BE2C (cell line): ENCODE measurements at regions not wholly inside any gene's neighbourhood (a gene's known extent, or its start where the extent isn't known, plus 50 kb on each side); places are given as distances from the start of the nearest gene placed in this dataset.

Experiments
- DNase-seq: peaks from one replicate; pipeline ENCODE4 v3.0.0-alpha.2; 2020
- H3K27me3 ChIP-seq: fragments of 250-450 bp; sonication (Bioruptor Pico); 2 replicates; pipeline ENCODE4 v1.5.1; 2020; ENCODE audit warnings: mild to moderate bottlenecking
- H3K36me3 ChIP-seq: fragments of 250-450 bp; sonication (Bioruptor Pico); 2 replicates; pipeline ENCODE4 v1.5.1; 2020; ENCODE audit warnings: mild to moderate bottlenecking
- H3K4me1 ChIP-seq: fragments of 250-450 bp; sonication (Bioruptor Pico); 2 replicates; pipeline ENCODE4 v1.5.1; 2020
- H3K4me3 ChIP-seq: 2 replicates; pipeline ENCODE4 v1.5.1; 2011; ENCODE audit warnings: low read depth, low read length
- H3K9me3 ChIP-seq: fragments of 250-450 bp; sonication (Bioruptor Pico); 2 replicates; pipeline ENCODE4 v1.5.1; 2020
- TF ChIP-seq, protein P1 (sequence below): IDR thresholded peaks from 2 replicates; pipeline ENCODE4 v1.5.1; 2012; ENCODE audit warnings: mild to moderate bottlenecking, low read depth, low read length

DNA sequence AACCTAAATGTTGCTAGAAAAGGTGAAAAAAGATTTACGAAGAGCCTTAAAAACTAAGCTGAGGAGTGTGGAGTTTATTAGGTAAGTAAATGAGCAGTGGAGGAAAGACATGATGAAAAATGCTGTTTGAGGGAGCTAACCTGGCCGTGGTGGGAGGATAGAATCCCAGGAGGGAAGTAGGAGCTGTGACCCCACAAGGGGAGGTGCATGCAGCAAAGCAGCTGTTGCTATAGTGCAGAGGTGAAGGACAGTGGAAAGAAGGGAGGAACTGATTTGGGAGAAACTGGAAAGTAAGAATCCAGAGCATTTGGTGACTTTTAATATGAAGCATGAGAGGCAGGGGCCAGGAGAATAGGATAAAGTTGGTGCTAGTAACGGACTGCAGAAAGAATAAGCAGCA, 271.7 kb upstream of the ADGRL2 start:
- TF ChIP-seq, protein P1, sequence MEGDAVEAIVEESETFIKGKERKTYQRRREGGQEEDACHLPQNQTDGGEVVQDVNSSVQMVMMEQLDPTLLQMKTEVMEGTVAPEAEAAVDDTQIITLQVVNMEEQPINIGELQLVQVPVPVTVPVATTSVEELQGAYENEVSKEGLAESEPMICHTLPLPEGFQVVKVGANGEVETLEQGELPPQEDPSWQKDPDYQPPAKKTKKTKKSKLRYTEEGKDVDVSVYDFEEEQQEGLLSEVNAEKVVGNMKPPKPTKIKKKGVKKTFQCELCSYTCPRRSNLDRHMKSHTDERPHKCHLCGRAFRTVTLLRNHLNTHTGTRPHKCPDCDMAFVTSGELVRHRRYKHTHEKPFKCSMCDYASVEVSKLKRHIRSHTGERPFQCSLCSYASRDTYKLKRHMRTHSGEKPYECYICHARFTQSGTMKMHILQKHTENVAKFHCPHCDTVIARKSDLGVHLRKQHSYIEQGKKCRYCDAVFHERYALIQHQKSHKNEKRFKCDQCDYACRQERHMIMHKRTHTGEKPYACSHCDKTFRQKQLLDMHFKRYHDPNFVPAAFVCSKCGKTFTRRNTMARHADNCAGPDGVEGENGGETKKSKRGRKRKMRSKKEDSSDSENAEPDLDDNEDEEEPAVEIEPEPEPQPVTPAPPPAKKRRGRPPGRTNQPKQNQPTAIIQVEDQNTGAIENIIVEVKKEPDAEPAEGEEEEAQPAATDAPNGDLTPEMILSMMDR: no peak
- Histone ChIP-seq H3K9me3 (no peaks in the 10 kb centered on the region), H3K4me3 (no peak overlapping the region), H3K4me1 (no peaks in the 10 kb centered on the region), H3K36me3 (no peaks in the 10 kb centered on the region), H3K27me3 (no peaks in the 10 kb centered on the region)
- DNase-seq: no peak

DNA sequence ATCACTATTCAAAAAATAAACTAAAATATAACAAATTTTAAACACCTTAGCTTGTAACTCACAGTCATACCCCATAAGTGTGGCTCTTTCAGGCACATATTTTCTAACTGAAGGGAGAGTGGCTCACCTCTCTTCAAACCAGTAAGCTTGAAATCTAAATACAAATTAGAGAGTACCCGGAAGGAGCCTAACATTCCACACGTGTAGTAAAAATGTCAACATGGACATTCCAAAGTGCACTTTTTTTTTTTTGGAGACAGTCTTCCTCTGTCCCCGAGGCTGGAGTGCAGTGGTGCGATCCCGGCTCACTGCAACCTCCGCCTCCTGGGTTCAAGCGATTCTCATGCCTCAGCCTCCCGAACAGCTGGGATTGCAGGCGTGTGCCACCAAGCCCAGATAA, 275.6 kb upstream of the ADGRL2 start:
- no peaks in the 10 kb centered on the region for H3K4me1 ChIP-seq
- H3K36me3 ChIP-seq: no peaks in the 10 kb centered on the region
- no peak overlapping the region for H3K4me3 ChIP-seq
- H3K27me3 ChIP-seq: no peaks in the 10 kb centered on the region
- DNase-seq: no peak
- no peaks in the 10 kb centered on the region for H3K9me3 ChIP-seq
- TF ChIP-seq, protein P1: no peak

DNA sequence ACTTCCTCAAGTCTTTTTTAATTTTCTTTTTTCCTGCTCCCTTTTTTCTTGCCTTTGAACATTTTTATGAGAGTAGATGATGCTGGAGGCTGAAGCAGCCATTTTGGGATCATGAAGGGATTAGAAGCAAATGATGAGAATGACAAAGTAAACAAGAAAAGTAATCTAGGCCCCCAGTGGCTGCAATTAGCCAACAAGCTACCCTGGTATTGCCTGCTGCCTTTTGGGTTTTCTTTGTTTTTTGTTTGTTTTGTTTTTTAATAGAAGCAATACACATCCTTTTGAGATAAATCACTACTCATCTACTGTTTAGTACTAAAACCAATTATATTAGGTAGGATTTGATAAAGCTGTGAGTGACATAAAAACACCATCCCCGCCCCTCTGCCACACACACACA, 280.7 kb upstream of the ADGRL2 start:
- TF ChIP-seq, protein P1: no peak
- no peaks in the 10 kb centered on the region for H3K27me3 ChIP-seq
- no peaks in the 10 kb centered on the region for H3K9me3 ChIP-seq
- no peaks in the 10 kb centered on the region for H3K36me3 ChIP-seq
- no peaks in the 10 kb centered on the region for H3K4me1 ChIP-seq
- DNase-seq: no peak
- no peak overlapping the region for H3K4me3 ChIP-seq

DNA sequence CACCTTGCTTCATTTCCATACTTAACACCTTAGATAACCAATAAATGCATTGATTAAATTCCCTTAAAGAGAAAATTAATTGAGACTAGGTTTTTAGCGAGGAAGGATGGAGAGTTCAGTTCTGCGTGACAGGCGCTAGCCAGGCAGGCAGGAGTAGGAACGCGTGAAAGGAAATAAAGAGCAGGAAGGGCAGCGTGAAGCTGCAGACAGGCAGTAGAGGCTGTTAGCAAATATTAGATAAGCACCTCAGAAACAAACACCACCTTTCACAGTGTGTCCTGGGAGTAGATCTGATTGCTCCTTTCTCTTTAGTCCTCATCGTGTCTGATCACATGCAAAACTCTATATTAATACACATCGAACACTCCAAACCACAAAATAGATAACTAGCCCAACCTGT, 282.7 kb upstream of the ADGRL2 start:
- Histone ChIP-seq H3K36me3 (no peaks in the 10 kb centered on the region), H3K4me3 (no peak overlapping the region), H3K4me1 (no peaks in the 10 kb centered on the region), H3K9me3 (no peaks in the 10 kb centered on the region), H3K27me3 (no peaks in the 10 kb centered on the region)
- TF ChIP-seq, protein P1: no peak
- no peak for DNase-seq

DNA sequence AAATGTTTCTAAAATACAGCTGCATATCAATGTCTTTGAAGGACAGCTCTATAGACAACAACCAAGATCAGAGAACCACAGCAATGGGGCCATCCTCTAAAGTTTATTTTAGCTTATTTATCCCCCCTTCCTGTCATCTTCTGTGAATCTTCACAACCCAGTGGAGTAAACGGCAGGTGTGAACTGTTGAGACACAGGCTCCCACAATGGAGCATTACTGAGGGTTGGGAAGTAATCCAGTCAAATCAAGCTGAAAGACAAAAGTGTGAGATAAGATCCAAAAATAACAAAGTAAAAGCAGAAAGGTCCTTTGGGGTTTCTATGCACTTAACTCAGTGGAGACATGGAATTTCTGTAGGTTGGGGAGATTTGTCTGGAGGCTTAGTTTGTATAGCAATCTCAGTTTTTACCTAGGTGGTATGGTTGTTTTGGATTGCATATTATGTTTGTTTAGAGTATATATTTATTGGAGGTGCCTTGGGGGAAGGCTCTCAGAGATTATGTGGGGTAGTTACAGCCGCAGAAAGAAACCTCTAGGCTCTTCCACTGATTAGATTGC, 286.9 kb upstream of the ADGRL2 start:
- Histone ChIP-seq H3K4me1 (no peaks in the 10 kb centered on the region), H3K4me3 (no peak overlapping the region), H3K27me3 (no peaks in the 10 kb centered on the region), H3K36me3 (no peaks in the 10 kb centered on the region), H3K9me3 (no peaks in the 10 kb centered on the region)
- no peak for DNase-seq
- TF ChIP-seq, protein P1: no peak

DNA sequence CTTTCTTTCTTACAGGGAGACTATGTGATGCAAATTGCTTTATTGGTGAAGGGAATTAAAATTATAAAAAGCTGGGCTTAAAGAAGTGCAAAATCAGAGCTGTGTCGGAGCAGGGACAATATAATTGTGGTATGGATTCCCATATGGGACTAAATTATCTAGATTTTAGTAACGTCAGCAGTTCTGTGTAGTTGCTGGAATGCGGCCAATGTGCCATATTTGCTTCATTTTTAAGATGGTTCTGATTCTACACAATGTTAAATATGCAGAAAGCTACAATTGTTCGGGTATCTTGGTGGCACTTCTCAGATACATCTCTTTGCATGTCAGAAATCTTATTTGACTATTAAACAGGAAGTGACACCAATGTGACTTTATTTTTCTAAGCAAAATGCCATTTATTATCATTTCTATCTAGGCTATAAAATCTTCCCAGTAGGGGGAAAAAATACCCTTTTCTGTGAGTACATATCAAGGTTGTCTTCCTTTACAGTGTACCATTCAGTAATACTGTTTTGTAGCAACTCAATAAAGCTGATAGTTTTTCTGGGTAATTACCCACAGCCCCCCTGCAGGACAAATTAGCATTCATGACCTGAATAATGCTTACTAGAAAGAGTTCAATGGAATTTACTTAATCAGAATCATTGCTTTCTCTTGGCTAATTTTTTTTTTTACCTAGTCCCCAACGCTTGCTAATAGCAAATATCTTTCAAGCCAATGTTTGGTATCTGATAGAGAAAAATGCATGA, 288.3 kb upstream of the ADGRL2 start:
- Histone ChIP-seq H3K4me3 (no peak overlapping the region), H3K4me1 (no peaks in the 10 kb centered on the region), H3K9me3 (no peaks in the 10 kb centered on the region), H3K36me3 (no peaks in the 10 kb centered on the region), H3K27me3 (no peaks in the 10 kb centered on the region)
- TF ChIP-seq, protein P1: no peak
- no peak for DNase-seq
